GM12892 (cell line): ENCODE measurements at regions not wholly inside any gene's neighbourhood (a gene's known extent, or its start where the extent isn't known, plus 50 kb on each side); places are given as distances from the start of the nearest gene placed in this dataset.

ENCODE experiments used
- POLR2A ChIP-seq: IDR thresholded peaks from 2 replicates; pipeline ENCODE4 v1.6.1; 2011; ENCODE audit warnings: low read depth, low read length, control low read depth
- POLR2AphosphoS5 ChIP-seq: IDR thresholded peaks from 2 replicates; pipeline ENCODE4 v1.6.1; 2011; ENCODE audit warnings: low read depth, low read length, control low read depth
- TAF1 ChIP-seq: IDR thresholded peaks from 2 replicates; pipeline ENCODE4 v1.6.1; 2011; ENCODE audit warnings: low read depth, mild to moderate bottlenecking, control low read depth, low read length, borderline replicate concordance

DNA sequence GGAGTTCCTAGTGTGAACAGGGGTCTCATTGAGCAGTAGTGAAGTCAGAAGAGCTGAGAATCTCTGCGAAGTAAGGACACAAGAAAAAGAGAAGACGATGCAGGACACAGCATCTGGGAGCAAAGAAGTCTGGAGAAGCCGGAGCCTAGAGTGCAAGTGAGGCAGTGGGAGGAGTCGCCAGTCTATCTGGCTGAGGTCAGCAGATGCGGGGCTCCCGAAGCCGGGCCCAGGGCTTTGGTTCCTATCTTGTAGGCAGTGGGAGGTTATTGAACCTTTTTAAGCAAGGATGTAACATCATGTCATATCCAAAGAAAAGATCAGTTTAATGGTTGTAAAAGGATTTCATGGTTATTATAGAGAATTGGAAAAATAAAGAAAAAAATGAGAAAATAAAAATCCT is 90.8 kb upstream of the KCTD1 start:
- TF ChIP-seq TAF1 (no peak), POLR2AphosphoS5 (no peak), POLR2A (no peak)
